Activated naive CD4-positive, alpha-beta T cell treated with anti-CD3 and anti-CD28 coated beads, Interleukin-2, amount 50 U/mL, for 24 hours (primary cell): ENCODE measurements at regions not wholly inside any gene's neighbourhood (a gene's known extent, or its start where the extent isn't known, plus 50 kb on each side); places are given as distances from the start of the nearest gene placed in this dataset.

ENCODE experiments used
- H3K27ac Mint-ChIP-seq: one replicate; pipeline ENCODE4 v1.8.0; 2021; ENCODE audit warnings: mild to moderate bottlenecking, mixed read lengths
- H3K27me3 Mint-ChIP-seq: one replicate; pipeline ENCODE4 v1.8.0; 2021; ENCODE audit warnings: mixed read lengths
- H3K36me3 Mint-ChIP-seq: one replicate; pipeline ENCODE4 v1.8.0; 2021; ENCODE audit warnings: mixed read lengths
- H3K4me1 Mint-ChIP-seq: one replicate; pipeline ENCODE4 v1.8.0; 2021; ENCODE audit warnings: mixed read lengths
- H3K4me3 Mint-ChIP-seq: one replicate; pipeline ENCODE4 v1.8.0; 2021; ENCODE audit warnings: mild to moderate bottlenecking, mixed read lengths
- H3K9me3 Mint-ChIP-seq: one replicate; pipeline ENCODE4 v1.8.0; 2021; ENCODE audit warnings: mixed read lengths

DNA sequence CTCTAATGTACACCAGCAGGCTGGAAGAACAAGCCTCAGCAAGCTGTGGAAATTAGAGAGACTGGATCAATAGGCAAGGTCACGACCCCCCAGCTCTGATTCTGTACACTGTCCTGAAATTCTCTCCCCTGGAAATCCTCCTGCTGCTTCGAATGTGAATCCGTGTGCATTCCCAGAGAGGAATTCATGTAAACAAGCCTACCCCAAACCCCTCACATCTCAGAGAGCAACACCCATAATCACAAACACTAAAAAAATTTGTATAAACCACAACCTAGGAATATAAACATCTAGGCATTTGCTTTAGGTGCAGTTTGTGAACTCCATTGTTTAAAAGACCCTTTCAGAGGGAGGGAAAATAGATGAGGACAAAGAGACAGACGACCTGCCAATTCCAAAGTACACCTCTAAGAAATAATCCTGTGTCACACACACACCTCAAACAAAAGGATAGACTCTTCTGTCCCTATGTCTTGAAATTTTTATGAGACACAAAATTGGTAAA lies 325.2 kb downstream of the WDR72 start:
- no peaks in the 10 kb centered on the region for H3K27me3 Mint-ChIP-seq
- H3K36me3 Mint-ChIP-seq: no peaks in the 10 kb centered on the region
- H3K27ac Mint-ChIP-seq: no peak overlapping the region
- H3K4me3 Mint-ChIP-seq: no peak overlapping the region
- H3K9me3 Mint-ChIP-seq: no peaks in the 10 kb centered on the region
- H3K4me1 Mint-ChIP-seq: no peaks in the 10 kb centered on the region

DNA sequence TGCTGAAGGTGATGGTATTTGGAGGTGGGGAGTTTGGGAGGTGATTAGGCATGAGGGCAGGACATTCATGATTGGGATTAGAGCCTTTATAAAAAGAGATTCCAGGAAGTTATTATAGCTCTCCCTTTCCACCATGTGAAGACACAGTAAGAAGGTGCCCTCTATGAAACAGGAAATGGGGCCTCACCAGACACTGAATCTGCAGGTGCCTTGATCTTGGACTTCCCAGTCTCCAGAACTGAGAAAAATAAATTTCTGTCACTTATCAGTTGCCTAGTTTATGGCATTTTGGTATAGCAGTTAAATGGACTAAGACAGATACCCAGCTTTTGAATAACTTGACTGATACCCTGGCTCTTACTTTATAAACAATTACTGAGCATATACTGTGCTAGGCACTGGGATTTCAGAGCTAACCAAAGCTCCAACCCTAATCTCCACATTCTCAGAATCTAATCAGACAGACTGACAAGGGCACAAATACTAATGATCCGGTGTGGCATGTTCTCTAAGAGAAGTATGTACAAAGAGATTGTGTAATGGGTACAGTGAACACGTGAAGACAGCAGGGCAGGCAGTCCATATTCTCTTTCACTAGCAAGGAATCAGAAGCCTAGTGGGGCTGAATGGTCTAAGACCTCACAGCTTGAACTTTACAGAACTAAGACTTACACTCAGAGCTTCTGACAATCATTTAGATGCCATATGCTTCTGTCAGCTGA lies 343.1 kb downstream of the WDR72 start:
- no peak overlapping the region for H3K4me3 Mint-ChIP-seq
- H3K27me3 Mint-ChIP-seq: peaks cover 6% of the 10 kb centered on the region
- no peaks in the 10 kb centered on the region for H3K4me1 Mint-ChIP-seq
- H3K36me3 Mint-ChIP-seq: no peaks in the 10 kb centered on the region
- peaks cover 5% of the 10 kb centered on the region for H3K9me3 Mint-ChIP-seq
- no peak overlapping the region for H3K27ac Mint-ChIP-seq

DNA sequence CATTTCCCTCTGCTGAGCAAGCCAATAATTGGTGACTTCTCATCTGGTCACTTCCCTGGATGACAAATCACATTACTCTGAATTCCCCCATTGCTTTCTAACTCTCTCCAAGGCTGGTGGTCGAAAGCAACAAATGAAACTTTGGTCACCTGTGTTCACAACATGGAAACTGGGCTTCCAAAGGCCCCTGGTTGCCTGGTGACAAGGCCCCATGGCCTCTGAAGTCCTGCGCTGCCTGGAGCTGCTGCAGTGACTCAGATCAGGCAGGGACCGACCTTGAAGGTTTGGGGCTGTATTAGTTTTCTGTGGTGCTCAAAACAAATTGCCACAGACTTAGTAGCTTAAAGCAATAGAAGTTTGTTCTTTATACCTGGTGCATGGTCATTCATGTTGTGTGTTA lies 345.3 kb downstream of the WDR72 start:
- peaks cover 3% of the 10 kb centered on the region for H3K27me3 Mint-ChIP-seq
- no peaks in the 10 kb centered on the region for H3K4me1 Mint-ChIP-seq
- H3K9me3 Mint-ChIP-seq: peaks cover 5% of the 10 kb centered on the region
- no peak overlapping the region for H3K27ac Mint-ChIP-seq
- H3K36me3 Mint-ChIP-seq: no peaks in the 10 kb centered on the region
- no peak overlapping the region for H3K4me3 Mint-ChIP-seq

DNA sequence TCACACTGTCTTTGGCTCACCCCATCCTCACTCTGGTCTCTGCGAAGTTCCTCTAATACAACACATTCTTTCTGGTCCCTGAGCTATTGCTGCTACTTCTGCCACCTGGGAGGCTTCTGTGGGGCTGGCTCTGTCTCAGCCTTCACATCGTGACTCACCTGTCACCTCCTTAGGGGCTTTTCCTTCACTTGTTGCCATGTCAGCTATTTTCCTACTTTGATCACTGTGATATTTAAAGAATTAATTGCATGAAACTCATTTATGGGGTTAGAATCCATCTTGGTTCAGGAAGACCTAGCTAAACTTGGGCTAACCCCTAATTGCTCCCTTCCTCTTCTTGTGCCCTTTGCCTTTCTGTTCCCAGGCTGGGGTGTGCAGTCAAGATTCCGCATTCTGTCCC lies 346.9 kb downstream of the WDR72 start:
- peaks cover 5% of the 10 kb centered on the region for H3K9me3 Mint-ChIP-seq
- no peak overlapping the region for H3K27ac Mint-ChIP-seq
- no peaks in the 10 kb centered on the region for H3K36me3 Mint-ChIP-seq
- no peak overlapping the region for H3K4me3 Mint-ChIP-seq
- H3K4me1 Mint-ChIP-seq: no peaks in the 10 kb centered on the region
- peaks cover 2% of the 10 kb centered on the region for H3K27me3 Mint-ChIP-seq

DNA sequence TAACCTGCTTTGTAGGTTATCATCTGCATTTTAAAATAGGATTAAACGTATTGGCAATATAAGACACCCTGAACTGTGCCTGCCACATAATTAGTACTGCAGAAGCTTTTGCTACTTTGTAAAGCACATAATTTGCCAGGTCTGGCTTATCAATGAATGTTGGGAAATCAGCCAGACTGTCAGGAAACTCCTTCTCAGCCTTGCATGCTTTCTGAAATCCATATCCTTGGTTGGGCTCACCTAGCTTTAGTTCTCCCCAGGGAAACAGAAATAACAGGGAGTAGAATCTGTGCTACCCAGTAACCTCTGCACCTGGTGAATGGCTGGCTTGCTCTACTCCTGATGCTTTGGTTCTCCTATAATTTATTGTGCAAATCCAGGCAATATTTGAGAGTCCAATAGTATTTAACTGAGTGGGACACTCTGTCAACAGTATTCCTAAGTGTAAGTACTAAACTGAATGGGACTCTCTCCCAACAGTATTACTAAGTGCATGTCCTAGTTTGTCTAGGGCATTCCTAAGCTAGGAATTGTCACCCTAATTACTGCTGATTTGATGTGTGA lies 354.5 kb downstream of the WDR72 start:
- no peaks in the 10 kb centered on the region for H3K36me3 Mint-ChIP-seq
- H3K4me3 Mint-ChIP-seq: no peak overlapping the region
- no peaks in the 10 kb centered on the region for H3K4me1 Mint-ChIP-seq
- no peaks in the 10 kb centered on the region for H3K27me3 Mint-ChIP-seq
- H3K9me3 Mint-ChIP-seq: no peaks in the 10 kb centered on the region
- no peak overlapping the region for H3K27ac Mint-ChIP-seq

GRCh38 chr15:53401503-53401902 lies 358.0 kb downstream of the WDR72 start:
- H3K9me3 Mint-ChIP-seq: no peaks in the 10 kb centered on the region
- H3K27me3 Mint-ChIP-seq: no peaks in the 10 kb centered on the region
- H3K4me3 Mint-ChIP-seq: no peak overlapping the region
- H3K4me1 Mint-ChIP-seq: no peaks in the 10 kb centered on the region
- no peak overlapping the region for H3K27ac Mint-ChIP-seq
- no peaks in the 10 kb centered on the region for H3K36me3 Mint-ChIP-seq

DNA sequence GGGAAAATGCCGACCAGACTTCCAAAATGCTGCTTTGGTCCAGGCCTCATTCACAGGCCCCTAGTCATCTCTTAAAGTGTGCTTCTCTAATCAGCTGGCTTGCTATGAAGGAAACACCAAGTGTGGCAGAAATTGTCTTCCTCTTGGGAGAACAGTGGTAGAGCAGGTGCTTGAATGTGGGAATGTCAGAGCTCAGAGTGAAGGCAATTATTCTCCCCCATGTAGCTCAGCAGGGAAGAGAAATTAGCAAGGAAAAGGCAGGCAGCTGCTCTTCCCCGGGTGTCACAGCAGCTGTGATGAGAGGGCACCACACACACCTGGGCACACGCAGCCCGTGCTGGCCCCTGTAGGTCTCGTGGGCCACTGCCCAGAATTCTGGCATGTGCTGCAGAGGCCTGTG lies 358.5 kb downstream of the WDR72 start:
- no peaks in the 10 kb centered on the region for H3K27me3 Mint-ChIP-seq
- no peaks in the 10 kb centered on the region for H3K4me1 Mint-ChIP-seq
- H3K4me3 Mint-ChIP-seq: no peak overlapping the region
- H3K36me3 Mint-ChIP-seq: no peaks in the 10 kb centered on the region
- no peaks in the 10 kb centered on the region for H3K9me3 Mint-ChIP-seq
- no peak overlapping the region for H3K27ac Mint-ChIP-seq

- H3K27ac Mint-ChIP-seq: no peak overlapping the region
- no peaks in the 10 kb centered on the region for H3K36me3 Mint-ChIP-seq
- no peaks in the 10 kb centered on the region for H3K27me3 Mint-ChIP-seq
- no peaks in the 10 kb centered on the region for H3K4me1 Mint-ChIP-seq
- H3K9me3 Mint-ChIP-seq: no peaks in the 10 kb centered on the region
- H3K4me3 Mint-ChIP-seq: no peak overlapping the region
Measured at GRCh38 chr15:53397041-53397616, 362.3 kb downstream of the WDR72 start.

DNA sequence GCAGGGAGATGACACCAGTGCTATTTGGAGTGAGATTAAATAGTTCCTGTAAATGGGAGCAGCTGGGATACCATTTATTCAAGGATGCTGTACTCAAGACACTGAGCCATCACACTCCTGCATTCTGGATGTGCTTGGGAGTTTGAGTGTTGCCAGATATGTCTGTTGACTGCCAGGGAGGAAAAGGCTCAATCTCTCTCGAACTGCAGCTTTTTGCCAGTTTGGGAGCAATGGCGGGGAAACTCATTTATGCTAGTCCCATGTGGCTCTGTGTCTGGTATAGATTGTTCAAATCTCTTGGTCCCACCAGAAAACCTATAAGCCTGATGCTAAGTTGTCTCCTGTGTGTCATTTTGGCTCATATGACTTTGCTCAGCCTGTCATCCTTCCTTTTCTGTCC lies 363.6 kb downstream of the WDR72 start:
- H3K27ac Mint-ChIP-seq: no peak overlapping the region
- no peaks in the 10 kb centered on the region for H3K36me3 Mint-ChIP-seq
- no peaks in the 10 kb centered on the region for H3K9me3 Mint-ChIP-seq
- H3K27me3 Mint-ChIP-seq: no peaks in the 10 kb centered on the region
- H3K4me1 Mint-ChIP-seq: no peaks in the 10 kb centered on the region
- no peak overlapping the region for H3K4me3 Mint-ChIP-seq

GRCh38 chr15:53390549-53390948 lies 368.9 kb downstream of the WDR72 start:
- Mint-ChIP-seq H3K4me3 (no peak overlapping the region), H3K4me1 (no peaks in the 10 kb centered on the region), H3K27me3 (no peaks in the 10 kb centered on the region), H3K27ac (no peak overlapping the region), H3K36me3 (no peaks in the 10 kb centered on the region), H3K9me3 (no peaks in the 10 kb centered on the region)

DNA sequence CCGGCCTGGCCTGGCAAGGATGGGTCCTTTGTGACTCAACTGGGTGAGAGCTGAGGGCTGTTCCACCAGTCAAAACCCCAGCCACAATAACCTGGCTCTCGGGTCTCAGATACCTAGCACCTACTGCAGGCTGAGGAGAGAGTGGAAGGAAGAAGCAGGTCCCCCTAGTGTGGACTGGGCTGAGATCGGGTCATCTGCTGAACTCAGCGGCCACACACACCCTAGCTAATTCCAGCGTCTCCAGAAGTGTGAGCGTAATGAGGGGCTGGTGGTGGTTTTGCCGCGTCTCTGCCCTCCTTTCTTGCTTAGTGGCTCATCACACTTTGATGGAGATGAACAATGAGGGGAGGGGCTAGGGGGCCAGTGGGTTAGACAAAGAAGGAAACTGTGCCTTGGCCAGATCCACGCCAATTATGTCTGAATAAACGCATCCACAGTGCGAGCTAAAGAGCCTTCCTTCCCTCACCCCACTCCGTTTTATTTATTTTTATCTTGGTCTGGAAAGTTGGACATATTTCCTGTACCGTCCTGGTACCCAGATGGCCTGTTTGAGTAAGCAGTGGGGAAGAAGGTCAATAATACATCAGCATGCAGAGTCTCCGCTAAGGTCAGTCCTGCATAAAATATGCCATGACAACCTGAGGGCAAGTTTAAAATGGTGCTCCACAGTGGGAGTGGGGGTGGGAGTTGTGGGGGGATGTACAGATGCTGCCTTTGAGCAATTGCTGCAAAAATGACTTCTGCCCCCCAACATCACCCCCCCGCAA lies 370.0 kb downstream of the WDR72 start:
- Mint-ChIP-seq H3K36me3 (no peaks in the 10 kb centered on the region), H3K4me1 (no peaks in the 10 kb centered on the region), H3K4me3 (no peak overlapping the region), H3K27me3 (peaks cover 4% of the 10 kb centered on the region), H3K27ac (no peak overlapping the region), H3K9me3 (peaks cover 6% of the 10 kb centered on the region)

DNA sequence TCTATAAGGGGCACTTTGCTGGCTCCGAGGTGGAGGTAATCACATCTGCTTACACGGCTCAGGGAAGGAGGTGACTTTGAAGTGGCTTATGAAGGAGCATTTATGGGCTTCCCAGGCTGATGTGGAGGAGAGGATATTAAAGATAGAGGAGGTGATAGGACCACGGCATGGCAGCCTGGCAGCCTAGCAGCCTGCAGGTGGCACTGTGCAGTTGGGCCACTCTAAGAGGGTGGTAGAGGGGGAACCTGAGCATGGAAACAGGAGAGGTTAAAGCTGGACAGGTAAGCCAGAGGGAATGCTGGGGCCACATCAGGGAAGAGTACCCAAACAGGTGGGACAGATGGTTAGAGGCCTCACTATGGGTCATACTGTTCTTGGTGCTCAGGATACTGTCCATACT lies 375.0 kb downstream of the WDR72 start:
- H3K9me3 Mint-ChIP-seq: peaks cover 6% of the 10 kb centered on the region
- no peak overlapping the region for H3K27ac Mint-ChIP-seq
- H3K36me3 Mint-ChIP-seq: no peaks in the 10 kb centered on the region
- no peak overlapping the region for H3K4me3 Mint-ChIP-seq
- no peaks in the 10 kb centered on the region for H3K4me1 Mint-ChIP-seq
- peaks cover 4% of the 10 kb centered on the region for H3K27me3 Mint-ChIP-seq

DNA sequence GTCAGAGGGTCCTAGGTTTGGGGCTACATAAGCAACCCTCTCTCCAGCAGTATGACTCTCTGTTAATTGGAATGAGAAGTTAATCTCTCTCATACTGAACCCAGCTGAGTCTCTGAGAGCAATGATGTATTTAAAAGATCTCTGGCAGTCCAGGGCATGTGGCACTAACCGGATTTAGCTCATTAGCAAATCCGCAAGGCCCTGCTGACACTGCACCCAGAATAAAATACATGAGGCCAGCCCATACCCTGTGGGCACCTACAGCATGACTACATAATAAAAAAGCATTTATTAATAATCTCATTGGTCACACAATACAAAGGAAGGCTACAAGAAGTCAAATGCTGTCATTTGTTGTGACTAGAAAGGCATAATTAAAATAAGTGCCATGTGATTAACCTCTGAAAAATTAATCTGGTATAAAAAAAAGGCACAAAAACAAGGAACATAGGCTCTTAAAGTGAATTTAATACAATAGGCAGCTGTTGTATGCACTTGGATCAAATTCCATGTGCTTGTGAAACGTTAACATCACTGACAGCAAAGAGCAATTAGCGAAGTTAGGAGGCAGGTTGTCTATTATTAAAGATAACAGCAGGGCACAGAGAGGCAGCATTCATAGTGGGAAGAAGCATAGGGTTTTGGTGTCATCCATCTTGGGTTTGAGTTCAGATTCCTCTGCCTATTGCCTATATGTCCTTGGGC lies 381.2 kb downstream of the WDR72 start:
- H3K4me3 Mint-ChIP-seq: no peak overlapping the region
- no peaks in the 10 kb centered on the region for H3K9me3 Mint-ChIP-seq
- H3K27ac Mint-ChIP-seq: no peak overlapping the region
- no peaks in the 10 kb centered on the region for H3K27me3 Mint-ChIP-seq
- H3K4me1 Mint-ChIP-seq: no peaks in the 10 kb centered on the region
- H3K36me3 Mint-ChIP-seq: no peaks in the 10 kb centered on the region

- H3K4me1 Mint-ChIP-seq: no peaks in the 10 kb centered on the region
- H3K36me3 Mint-ChIP-seq: no peaks in the 10 kb centered on the region
- H3K9me3 Mint-ChIP-seq: peaks cover 18% of the 10 kb centered on the region
- no peak overlapping the region for H3K4me3 Mint-ChIP-seq
- no peak overlapping the region for H3K27ac Mint-ChIP-seq
- no peaks in the 10 kb centered on the region for H3K27me3 Mint-ChIP-seq
Measured at GRCh38 chr15:53367740-53368139, 391.7 kb downstream of the WDR72 start.

DNA sequence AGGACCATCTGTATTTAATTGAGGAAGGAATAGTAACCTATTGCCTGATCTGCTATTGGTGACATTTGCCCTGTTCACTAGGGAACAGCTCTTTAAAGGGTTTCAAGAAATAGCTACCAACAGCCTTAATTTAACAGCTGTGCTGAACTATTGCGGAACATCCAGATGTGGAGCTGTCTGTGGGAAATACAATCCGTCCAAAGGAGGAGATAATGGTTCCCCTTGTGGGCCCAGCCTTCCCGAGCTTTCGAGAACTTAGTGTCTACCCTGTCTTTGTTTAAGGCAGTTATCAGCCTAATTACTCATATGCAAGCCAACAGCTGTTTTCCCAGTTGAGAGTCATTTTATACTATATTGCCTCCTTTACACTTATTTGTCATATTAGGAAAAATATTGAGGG lies 398.6 kb downstream of the WDR72 start:
- Mint-ChIP-seq H3K9me3 (no peaks in the 10 kb centered on the region), H3K4me3 (no peak overlapping the region), H3K4me1 (no peaks in the 10 kb centered on the region), H3K27me3 (peaks cover 2% of the 10 kb centered on the region), H3K27ac (no peak overlapping the region), H3K36me3 (no peaks in the 10 kb centered on the region)
